ENCODE measurements at regions not wholly inside any gene's neighbourhood (a gene's known extent, or its start where the extent isn't known, plus 50 kb on each side); places are given as distances from the start of the nearest gene placed in this dataset.

DNA sequence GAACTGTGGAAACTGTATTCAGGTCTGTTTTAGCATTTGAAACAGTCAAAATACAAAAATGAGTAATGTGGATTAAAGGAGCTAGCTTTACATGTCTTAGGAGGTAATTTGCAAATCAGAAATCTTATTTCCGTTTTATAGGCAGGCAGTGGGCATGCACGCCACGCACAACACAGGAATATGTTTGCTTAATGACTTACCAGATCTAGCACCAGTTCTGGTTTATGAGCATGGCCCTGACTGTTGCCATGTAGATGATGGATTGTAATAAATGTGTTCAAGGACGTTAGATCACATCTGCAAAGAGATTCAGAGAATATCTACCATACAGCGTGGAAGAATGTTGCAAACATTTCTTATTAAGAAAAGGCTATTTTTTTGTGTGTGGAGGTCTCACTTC lies 344.5 kb upstream of the NR3C2 start:
- H3K36me3 ChIP-seq (replicated peaks in 1 of 2), result no peaks in the 10 kb centered on the region
- 39 to 52% (median 46%) methylated on average over 5 of the region's 5 CpGs for WGBS, 4 donors
- DNase-seq, result peak in 1 of 7 donors; percentile 2
- intact Hi-C loops (cut with DNase I), result no loop called here
- no peak overlapping the region for H3K27ac ChIP-seq
- TF ChIP-seq, protein P1, sequence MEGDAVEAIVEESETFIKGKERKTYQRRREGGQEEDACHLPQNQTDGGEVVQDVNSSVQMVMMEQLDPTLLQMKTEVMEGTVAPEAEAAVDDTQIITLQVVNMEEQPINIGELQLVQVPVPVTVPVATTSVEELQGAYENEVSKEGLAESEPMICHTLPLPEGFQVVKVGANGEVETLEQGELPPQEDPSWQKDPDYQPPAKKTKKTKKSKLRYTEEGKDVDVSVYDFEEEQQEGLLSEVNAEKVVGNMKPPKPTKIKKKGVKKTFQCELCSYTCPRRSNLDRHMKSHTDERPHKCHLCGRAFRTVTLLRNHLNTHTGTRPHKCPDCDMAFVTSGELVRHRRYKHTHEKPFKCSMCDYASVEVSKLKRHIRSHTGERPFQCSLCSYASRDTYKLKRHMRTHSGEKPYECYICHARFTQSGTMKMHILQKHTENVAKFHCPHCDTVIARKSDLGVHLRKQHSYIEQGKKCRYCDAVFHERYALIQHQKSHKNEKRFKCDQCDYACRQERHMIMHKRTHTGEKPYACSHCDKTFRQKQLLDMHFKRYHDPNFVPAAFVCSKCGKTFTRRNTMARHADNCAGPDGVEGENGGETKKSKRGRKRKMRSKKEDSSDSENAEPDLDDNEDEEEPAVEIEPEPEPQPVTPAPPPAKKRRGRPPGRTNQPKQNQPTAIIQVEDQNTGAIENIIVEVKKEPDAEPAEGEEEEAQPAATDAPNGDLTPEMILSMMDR (IDR thresholded peaks at IDR 0.05), result no peak
- no peaks in the 10 kb centered on the region for H3K9me3 ChIP-seq (replicated peaks in 1 of 3)
- no peaks in the 10 kb centered on the region for H3K27me3 ChIP-seq
- H3K4me3 ChIP-seq, result no peak overlapping the region
- H3K4me1 ChIP-seq (replicated peaks in 1 of 2), result no peaks in the 10 kb centered on the region

DNA sequence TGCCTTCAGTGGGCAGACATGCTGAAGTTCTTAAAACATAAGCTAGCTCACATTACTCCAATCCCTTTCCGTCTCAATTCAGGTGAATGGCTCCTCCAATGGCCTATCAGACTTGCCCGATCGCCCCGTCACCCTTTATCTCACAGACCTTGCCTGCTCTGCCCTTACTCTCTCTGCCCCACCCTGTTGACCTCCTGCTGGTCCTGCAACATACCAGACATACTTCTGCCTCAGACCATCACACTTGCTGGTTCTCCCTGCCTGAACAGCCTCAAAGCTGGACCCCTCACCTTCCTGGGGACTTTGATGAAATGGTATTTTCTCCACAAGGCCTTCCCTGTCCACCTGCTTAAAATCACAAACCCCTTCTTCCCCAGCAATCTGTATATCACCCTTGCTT lies 340.1 kb upstream of the NR3C2 start:
- WGBS, 4 donors, result 61 to 83% (median 73%) methylated on average over 4 of the region's 4 CpGs
- intact Hi-C loops (cut with DNase I), result no loop called here
- no peak for DNase-seq
- H3K27ac ChIP-seq, result no peak overlapping the region
- TF ChIP-seq, protein P1 (IDR thresholded peaks at IDR 0.05), result no peak
- no peak for TF ChIP-seq POLR2A (IDR thresholded peaks at IDR 0.05)
- H3K9me3 ChIP-seq (replicated peaks in 1 of 3), result no peaks in the 10 kb centered on the region
- no peaks in the 10 kb centered on the region for H3K36me3 ChIP-seq (replicated peaks in 1 of 2)
- no peaks in the 10 kb centered on the region for H3K27me3 ChIP-seq
- H3K4me3 ChIP-seq, result no peak overlapping the region
- H3K4me1 ChIP-seq (replicated peaks in 1 of 2), result no peaks in the 10 kb centered on the region

DNA sequence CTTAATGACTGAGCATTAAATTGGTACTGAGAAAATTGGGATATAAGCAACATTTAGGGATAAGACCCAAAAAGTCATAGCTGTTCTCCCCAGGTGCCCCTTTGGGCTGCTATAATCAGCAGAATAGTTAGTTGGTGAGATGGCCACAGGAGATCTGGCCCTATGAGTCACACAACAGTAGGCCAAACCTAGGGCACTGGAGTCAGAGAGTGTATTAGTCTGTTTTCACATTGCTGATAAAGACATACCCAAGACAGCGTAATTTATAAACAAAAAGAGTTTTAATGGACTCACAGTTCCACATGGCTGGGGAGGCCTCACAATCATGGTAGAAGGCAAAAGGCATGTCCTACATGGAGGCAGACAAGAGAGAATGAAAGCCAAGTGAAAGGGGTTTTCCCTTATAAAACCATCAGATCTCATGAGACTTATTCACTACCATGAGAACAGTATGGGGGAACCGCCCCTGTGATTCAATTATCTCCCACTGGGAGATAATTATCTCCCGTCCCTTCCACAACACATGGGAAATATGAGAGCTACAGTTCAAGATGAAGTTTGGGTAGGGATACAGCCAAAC lies 338.3 kb upstream of the NR3C2 start:
- 75 to 85% (median 77%) methylated on average over 3 of the region's 3 CpGs for WGBS, 4 donors
- no peak overlapping the region for H3K4me3 ChIP-seq
- no peak for TF ChIP-seq POLR2A (IDR thresholded peaks at IDR 0.05)
- TF ChIP-seq, protein P1 (IDR thresholded peaks at IDR 0.05), result no peak
- no peak overlapping the region for H3K27ac ChIP-seq
- no peak for DNase-seq
- no peaks in the 10 kb centered on the region for H3K4me1 ChIP-seq (replicated peaks in 1 of 2)
- no peaks in the 10 kb centered on the region for H3K36me3 ChIP-seq (replicated peaks in 1 of 2)
- intact Hi-C loops (cut with DNase I), result no loop called here
- H3K9me3 ChIP-seq (replicated peaks in 1 of 3), result no peaks in the 10 kb centered on the region
- no peaks in the 10 kb centered on the region for H3K27me3 ChIP-seq

DNA sequence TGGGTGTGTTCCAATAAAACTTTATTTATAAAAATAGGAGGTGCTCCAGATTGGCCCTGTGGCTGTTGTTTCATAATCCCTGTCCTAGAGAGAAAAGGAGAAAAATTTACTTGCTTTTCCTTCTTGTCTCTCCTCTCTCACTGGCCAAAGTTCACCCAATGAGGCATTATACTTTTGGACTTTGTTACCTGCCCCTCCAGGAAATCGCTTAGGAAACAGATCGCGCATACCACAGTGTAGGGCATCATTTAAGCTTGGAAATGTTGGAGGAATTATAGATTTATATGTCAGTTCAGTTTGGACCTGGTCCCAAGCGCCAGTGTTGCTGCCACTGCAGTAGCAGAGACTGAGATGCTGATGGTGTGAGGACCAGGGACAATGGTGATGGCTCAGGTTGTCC lies 337.6 kb upstream of the NR3C2 start:
- Histone ChIP-seq H3K27me3 (no peaks in the 10 kb centered on the region), H3K4me1 (replicated peaks in 1 of 2) (no peaks in the 10 kb centered on the region), H3K4me3 (no peak overlapping the region), H3K36me3 (replicated peaks in 1 of 2) (no peaks in the 10 kb centered on the region), H3K9me3 (replicated peaks in 1 of 3) (no peaks in the 10 kb centered on the region), H3K27ac (no peak overlapping the region)
- TF ChIP-seq, protein P1 (IDR thresholded peaks at IDR 0.05), result no peak
- TF ChIP-seq POLR2A (IDR thresholded peaks at IDR 0.05), result no peak
- intact Hi-C loops (cut with DNase I), result no loop called here
- no peak for DNase-seq
- 87 to 91% (median 88%) methylated on average over 4 of the region's 4 CpGs for WGBS, 4 donors
